Stimulated activated CD8-positive, alpha-beta memory T cell treated with anti-CD3 and anti-CD28 coated beads, Interleukin-15, amount 100 ng/mL, for 1 hour (primary cell): ENCODE measurements at regions not wholly inside any gene's neighbourhood (a gene's known extent, or its start where the extent isn't known, plus 50 kb on each side); places are given as distances from the start of the nearest gene placed in this dataset.

ENCODE experiments used
- DNase-seq: peaks from one replicate; pipeline ENCODE4 v3.0.0-alpha.2; 2020; ENCODE audit warnings: low read depth

DNA sequence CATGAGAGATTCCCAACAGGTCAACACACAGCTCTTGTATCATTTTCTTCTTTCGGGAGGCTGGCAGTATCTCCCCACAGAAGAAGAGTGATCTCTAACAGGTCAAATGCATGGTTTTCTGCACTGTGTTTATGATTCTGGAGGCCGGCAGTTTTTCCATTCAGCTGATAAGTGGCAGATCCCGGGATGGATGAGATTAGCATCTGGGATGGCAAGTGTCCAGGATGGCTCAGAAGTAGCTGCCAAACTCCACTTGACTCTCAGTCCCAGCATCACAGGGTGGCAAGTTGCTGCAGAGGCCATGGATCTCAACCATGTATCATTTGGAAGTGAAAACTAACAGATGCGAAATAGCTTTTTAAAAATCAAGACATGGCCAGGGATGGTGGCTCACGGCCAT lies 97.8 kb upstream of the SLC44A1 start:
- DNase-seq, result no peak

DNA sequence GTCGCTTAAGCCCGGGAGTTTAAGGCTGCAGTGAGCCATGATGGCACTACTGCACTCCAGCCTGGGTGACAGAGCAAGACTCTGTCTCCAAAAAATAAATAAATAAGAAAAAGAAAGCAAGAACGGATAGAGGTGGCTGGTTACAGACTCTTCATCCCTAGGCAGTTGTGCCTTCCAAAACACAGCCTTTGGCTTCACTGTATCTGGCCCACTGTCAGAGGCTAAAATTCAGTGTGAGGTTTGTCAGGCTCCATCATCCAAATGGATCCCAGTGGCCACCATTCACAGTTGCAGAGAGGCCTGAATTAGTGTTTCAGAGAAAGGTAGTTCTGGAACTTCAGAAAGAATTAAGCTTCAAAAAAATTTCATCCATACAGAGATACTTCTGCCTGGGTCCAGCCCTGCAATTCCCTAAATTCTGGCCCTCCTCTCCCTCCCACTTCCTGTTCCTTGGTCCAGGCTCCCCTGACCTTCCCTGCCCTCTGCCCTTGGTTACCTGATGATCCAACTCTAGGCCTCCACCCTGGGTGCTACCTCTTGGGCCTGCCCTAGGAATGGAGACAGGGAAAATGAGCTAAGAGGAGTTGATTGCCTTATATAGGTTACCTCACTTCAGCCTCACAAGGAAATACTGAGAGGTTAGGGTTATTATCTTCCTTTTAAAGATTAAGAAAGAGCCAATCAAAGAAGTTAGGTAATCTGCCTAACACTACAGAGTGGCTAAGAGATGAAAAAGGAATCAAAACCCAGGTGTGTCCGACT lies 97.2 kb upstream of the SLC44A1 start:
- DNase-seq, result no peak

DNA sequence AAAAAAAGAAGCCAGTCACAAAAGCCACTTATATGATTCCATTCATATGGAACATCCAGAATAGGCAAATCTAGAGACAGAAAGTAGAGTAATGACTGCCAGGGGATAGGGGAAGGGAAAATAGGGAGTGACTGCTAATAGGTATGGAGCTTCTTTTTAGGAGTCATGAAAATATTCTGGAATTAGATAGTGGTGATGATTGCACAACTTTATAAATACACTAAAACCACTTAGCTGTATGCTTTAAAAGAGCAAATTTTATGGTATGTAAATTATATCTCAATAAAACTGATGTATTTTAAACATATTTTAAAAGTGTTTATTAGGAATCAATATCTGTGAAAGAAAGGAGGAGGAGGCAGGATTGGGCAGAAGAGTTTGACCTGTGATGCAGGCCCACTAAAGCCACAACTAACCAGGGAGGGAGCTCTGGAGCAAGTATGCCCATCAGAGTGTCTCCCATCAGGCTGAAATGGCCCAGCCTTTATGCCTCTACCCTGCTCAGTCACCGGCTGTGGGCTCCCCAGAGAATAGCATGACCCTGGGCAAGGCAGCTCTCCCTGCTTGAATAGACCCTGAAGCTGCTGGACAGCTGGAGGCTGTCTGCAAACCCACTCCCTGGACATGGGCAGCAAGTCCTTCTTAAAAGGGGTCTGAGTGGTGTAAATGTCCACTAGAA lies 96.0 kb upstream of the SLC44A1 start:
- no peak for DNase-seq

DNA sequence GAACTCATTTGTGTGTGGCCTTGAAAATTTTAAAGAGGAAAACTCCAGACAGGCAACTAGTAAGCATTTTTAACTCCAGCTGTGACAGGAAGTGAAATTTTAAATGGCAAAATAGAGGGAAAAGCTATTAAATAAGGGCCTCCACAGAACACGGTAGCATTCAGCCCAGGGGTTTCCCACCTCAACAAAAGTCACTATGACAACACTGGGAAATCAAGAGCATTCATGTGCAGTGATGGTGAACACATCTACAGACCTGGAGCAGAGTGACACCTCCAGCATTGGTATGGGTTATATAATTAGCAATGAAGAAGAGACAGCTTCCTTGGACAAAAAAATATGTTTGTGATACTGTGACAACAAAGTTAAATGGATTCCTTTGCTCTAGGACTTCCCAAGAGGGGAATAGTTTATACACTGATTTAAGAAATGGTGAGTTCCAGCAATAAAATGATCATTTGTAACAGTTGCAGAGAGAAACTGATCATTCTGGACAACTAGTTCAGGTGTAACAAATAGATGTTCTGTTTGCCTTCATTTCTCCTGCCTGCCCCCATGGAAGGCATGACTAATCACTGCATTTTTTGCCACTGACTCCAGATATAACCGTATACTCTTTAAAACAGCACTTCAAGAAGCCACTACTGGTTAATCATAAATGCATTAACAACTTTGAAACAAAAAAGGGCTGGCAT lies 93.3 kb upstream of the SLC44A1 start:
- no peak for DNase-seq

DNA sequence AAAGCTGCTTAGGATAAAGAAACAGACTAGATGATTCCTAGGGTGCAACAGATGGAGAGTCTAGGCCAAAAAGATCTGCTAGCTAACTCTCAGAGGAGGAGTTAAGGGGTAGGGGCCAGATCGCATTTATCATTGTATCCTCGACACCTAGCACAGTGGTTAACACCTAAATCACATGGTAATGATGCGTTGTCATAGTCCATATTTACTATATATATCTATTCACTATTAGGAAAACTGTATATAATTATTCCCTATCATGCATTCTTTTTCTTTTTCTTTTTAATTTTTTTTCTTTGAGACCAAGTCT lies 92.8 kb upstream of the SLC44A1 start:
- no peak for DNase-seq

DNA sequence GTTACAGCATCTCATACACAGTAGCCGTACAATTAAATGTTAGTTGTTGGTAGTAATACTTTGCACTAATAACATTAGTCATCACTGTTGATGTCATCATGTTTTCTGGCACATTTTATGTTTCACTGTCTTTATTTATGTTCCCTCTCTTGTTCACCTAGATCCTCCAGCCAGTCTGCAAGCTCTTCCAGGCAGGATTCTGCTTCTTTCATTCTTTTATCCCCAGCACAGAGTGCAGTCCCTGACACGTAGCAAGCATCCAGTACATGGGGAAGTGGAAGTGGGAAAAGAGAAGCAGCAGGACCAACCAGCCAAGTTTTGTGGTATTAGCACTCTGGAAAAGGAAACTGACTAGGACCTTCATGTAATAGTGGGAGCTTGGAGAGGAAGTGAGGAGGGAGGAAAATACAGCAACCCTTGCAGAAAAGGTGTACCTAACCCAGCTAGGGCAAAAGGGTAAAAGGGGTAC lies 89.7 kb upstream of the SLC44A1 start:
- DNase-seq, result no peak

DNA sequence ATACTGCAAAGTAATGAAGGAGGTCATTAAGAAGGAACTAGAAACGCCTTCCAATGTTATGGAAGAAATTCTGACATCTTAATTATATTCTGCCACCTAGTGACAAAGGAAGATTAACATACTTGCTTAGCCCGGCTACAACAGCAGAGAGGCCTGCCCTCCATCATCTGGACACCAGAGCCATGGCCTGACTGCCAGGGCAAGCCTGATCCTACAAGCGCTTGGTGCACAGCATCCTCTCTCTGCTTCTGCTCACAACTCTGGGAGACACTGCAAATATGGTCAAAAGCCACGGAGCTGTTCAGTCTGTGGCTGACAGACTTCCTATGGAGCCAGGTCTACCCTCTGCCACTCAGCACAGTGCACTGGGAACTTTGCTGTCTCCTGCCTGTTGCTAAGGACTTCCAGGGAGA lies 87.3 kb upstream of the SLC44A1 start:
- no peak for DNase-seq

DNA sequence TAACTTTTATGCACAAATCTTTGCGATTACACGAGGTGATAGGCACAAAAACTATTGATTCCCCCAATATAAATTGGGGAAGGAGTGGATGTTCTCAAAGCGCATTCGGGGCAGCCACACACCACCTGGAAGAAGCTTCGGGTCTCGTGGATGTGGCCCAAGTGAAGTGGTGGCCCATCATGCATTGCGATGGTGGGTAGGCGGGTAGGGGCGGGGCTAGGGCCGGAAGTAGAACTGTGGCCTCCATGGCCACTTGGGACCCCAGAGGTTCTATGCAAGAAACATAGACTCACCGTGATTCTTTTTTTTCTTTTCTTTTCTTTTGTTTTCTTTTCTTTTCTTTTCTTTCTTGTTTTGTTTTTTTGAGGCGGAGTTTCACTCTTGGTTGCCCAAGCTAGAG lies 86.4 kb upstream of the SLC44A1 start:
- DNase-seq, result no peak

DNA sequence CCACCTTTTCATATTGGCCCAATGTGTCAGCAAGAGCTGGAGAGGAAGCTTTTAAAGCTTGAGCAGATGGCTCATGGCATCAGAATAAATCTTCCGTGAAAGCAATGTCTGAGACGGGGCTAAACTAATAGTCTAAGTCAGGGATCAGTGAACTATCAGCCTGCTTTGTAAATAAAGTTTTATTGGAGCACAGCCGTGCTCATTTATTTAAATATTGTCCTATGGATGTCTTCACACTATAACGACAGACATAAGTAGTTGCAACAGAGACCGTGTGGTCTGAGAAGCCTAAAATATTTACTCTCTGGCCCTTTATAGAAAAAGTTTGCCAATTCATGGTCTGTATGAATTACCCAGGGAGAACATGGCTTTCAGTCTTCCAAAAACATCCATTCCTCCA lies 85.6 kb upstream of the SLC44A1 start:
- DNase-seq, result no peak

DNA sequence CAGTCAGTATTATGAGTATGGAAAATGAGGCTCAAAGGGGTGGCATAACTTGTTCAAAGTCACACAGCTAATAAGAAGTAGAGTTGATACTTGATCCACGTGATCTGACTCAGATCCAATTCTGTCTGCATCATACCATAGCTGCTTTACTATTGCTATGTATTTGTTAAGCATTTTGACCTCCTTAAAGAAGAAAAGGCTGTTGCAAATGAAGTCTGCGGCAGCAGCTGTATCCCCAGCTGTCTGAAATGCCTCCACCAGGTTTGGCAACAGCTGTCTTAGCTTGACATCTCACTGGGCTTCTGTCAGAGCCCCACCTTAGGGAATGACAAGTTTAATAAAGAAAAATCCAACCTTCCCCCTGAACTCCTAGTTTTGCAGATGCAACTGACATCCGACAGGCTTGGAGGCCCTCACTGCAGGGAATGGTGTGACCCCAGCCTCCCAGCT lies 75.6 kb upstream of the SLC44A1 start:
- DNase-seq, result no peak

DNA sequence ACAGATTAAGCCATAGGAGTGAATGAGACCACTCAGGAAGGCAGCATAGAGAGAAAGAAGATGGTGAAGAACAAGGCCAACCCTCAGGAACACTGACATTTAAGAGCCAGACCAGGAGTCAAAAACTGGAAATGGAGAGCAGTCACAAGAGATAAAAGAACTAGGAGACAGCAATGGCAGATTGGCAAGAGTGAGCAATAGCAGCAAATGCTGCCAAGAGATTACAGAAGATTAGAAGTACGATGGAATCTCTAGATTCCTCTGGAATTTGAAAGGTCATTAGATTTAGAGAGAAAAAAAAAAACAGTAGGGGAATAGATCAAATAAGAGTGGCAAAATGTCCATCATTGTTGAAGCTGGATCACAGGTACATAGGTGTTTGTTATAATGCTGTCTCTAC lies 73.4 kb upstream of the SLC44A1 start:
- no peak for DNase-seq

DNA sequence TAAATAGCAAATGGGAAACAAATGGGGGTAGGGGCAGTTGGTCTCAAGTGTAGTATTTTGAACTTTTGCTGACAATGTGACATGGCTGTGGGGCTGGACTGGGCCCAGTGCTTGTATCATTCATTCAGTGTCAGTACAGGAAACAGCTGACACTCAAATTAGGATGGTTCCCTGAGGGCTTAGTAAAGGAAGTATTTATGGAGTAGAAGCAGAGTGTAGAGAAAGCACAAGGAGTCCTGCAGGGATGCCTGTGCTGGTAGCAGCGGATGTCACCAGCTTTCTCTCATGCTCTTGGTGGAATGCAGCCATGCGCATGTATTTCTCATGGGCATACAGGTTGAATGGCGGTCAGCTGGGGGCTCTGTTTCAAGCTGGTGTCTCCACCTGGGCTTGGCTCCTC lies 72.9 kb upstream of the SLC44A1 start:
- no peak for DNase-seq

DNA sequence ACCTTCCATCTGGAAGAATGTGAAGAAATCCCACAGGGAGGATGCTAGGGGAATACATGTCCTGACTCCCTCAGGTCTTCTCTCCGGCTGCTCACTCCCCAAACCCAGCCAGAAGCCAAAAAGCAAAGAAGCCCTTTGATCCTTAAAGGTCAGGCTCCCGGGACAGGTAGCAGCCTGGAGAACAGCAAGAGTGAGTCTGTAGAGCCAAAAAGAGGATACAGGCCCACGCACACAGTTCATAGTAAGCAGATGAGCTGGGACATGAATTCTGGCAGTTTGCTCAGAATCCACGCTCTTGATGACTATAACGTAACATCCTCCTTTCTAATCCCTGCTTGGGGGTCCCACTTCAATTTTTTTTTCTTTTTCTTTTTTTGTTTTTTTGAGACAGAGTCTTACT lies 72.0 kb upstream of the SLC44A1 start:
- no peak for DNase-seq

DNA sequence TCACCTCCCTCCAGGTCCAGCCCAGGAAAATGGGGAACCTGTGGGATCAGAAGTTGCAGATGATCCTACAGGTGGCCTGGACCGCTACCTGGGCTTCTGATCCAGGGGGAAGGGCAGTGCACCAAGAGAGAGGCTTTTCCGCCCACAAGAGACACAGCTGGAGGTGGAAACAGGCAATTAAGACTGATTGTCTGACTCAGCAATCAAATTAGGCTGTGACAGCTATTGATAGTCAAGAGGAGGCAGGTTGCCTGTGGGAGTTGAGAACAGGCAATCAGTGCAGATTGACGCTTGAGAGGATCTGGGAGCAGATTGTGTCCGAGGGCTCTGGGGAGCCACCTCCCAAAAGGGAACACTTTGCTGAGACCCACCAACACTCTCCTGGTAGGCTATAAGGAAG lies 71.1 kb upstream of the SLC44A1 start:
- no peak for DNase-seq

DNA sequence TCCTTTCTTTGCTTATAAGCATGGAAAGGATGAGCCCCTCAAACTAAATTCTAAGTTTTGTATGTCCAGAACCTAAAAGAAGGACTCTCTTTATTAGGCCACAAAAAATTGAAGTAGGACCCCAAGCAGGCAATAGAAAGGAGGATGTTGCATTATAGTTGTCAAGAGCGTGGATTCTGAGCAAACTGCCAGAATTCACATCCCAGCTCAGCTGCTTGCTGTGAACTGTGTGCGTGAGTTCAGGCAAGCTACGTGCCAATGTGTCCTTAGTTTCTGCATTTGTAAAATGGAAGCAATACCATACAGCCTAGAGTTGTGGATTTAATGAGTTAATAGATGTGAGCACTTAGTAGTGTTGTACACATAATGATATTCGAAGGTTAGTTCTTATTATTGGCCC lies 70.6 kb upstream of the SLC44A1 start:
- DNase-seq, result no peak

DNA sequence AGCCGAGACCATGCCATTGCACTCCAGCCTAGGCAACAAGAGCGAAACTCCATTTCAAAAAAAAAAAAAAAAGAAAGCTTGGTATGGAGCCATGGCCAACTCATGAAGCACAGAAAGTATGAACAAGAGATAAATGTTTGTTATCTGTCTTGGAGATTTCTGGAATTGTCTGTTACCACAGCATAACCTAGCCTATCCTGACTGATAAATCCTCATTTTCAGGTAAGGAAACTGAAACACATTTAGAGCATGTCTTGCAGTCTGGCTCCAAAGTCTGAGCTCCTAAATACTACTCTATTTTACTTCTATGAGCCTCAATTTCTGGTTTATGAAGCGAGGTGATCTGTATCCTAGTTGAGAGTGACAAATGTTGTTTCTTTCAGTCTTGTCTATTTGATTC lies 68.3 kb upstream of the SLC44A1 start:
- no peak for DNase-seq

DNA sequence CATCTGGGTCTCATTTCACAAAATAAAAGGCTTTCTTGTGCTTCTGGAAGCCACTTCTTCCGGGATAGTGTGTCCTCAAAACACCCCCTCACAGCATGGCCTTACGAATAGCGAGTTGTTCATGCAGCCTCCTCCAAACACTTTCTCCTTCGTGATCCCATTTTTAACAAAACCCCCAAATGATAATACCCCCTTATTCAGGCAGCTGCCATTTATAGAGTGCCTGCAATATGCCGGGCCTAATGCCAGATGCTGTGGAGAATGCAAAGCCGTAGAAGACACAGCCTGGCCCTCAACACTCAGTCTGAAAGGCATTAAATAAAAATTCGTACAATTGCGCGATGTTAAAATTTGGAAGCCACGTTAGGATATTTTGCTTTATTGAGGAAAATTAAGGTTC lies 66.4 kb upstream of the SLC44A1 start:
- no peak for DNase-seq

DNA sequence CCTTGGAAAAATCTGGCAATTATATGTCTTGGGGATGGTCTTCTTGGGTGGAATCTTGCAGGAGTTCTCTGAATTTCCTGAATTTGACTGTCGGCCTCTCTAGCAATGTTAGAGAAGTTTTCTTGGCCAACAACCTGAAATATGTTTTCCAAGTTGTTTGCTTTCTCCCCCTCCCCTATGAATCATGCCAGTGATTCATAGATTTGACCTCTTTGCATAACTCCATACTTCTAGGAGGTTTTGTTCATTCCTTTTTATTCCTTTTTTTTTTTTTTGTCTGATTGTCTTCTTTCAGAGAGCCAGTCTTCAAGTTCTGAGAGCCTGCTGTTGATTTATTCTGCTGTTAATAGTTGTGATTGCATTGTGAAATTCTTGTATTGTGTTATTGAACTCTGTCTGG lies 56.7 kb upstream of the SLC44A1 start:
- no peak for DNase-seq

DNA sequence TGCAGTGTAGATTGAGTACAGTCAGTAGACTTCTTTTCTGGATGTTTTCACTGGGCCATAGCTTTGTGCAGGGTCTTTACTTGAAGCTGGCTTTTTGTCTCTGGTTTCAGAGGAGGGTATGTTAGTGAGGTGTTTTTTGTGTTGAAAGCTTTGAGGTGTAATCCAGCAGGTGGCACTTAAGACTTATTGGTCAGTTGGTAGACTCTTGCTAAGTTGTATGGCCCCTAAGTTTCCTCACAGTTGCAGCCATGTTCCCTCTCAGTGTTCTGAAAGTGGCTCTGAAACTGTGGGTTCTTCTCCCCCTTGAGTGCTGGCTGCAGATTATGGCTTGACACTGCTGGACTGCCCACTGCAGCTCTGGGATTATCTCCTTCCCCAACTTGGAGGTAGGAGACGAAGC lies 55.7 kb upstream of the SLC44A1 start:
- DNase-seq, result no peak

DNA sequence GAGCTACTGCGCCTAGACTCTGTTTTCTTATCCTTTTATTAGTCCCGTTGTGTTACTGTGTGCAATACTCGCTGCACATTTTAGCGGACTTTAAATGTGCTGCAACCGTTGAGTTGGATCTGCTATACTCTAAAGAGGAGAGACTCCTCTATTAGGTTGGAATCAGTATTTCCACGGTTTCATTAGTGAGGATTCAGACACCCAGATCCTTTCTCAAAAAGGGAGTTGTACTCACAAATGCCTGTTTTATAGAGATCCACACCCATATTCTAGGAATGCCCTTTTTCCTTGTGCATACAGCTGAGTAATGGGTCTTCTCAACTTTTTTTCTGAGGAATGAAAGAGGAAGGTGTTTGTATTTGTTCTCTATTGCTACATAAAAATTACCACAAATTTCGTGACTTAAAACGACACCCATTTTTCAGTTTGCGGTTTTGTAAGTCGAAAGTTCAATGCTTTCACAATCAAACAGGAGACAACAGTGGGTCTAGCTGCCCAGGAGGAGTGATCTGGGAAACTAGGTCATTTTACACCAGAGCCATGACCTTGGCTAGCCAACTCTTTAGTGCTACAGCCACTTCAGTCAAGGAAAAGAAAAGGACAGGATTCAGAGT lies 52.8 kb upstream of the SLC44A1 start:
- no peak for DNase-seq

DNA sequence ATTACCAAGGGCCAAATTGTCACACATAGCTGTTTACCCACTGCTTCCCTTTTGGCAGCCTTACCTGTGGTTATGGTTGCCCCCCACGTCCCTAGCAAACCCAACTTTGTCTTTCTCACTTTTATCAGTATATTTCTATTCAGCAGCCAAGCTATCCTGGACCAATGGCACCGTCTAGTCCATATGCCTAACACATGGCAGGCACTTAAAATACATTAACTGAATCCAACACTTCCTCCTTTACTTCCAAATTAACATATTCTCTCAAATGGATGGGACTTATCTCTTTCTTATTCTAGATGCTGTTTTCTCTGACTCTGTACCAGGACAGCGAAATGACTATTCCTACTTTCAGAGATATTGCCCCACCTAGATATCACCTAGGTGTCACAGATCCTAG lies 50.9 kb upstream of the SLC44A1 start:
- no peak for DNase-seq

DNA sequence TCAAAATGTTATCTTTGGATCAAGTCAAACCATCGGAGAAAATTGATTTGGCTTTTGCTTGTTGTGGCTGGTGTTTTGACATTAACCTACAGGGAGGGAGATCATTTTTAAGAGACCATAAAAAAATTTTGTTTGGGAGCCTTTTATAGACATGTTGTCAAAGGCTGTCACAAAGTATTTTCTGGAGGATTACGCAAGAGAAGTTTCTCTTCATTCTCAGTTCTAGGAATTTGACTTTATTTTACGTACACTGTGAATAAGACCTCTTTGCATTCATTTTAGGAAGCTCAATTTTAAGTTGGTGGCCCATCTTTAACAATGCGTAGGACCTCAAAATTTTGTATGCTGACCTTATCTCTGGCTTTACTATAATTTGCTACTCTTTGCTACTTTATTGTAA lies 50.2 kb upstream of the SLC44A1 start:
- no peak for DNase-seq
